Lung (tissue), 11 donors: ENCODE measurements at regions not wholly inside any gene's neighbourhood (a gene's known extent, or its start where the extent isn't known, plus 50 kb on each side); places are given as distances from the start of the nearest gene placed in this dataset.

Source experiments
- ATAC-seq: fragments of 200-7000 bp; cut with Tn5 transposase; one replicate; pipeline ENCODE4 v1.9.1; 2020; ENCODE audit warnings: moderate number of reproducible peaks; ENCODE audit not compliant: insufficient read depth, low FRiP score
- DNase-seq, 3 donors: peaks; one replicate each; pipeline ENCODE4 v3.0.0-alpha.2; 2013 to 2017
- H3K27ac ChIP-seq, 2 donors: one replicate each; pipeline ENCODE4 v1.5.1; 2013; ENCODE audit warnings: mild to moderate bottlenecking in 2 of 2, moderate library complexity in 2 of 2, control low read depth in 1 of 2, inconsistent platforms in 1 of 2, low read depth in 1 of 2, low read length in 1 of 2
- H3K27me3 ChIP-seq, 3 donors: one replicate each; pipeline ENCODE4 v1.5.1; 2013; ENCODE audit warnings: low read length in 2 of 3; ENCODE audit not compliant: control insufficient read depth in 3 of 3, insufficient read depth in 3 of 3
- H3K36me3 ChIP-seq, 4 donors: one replicate each; pipeline ENCODE4 v1.5.1; 2013; ENCODE audit warnings: low read length in 4 of 4, mild to moderate bottlenecking in 1 of 4, moderate library complexity in 1 of 4; ENCODE audit not compliant: control insufficient read depth in 4 of 4, insufficient read depth in 4 of 4
- H3K4me1 ChIP-seq, 5 donors: one replicate each; pipeline ENCODE4 v1.5.1; 2013; ENCODE audit warnings: low read length in 5 of 5, mild to moderate bottlenecking in 2 of 5, moderate library complexity in 1 of 5; ENCODE audit not compliant: control insufficient read depth in 5 of 5, insufficient read depth in 5 of 5
- H3K4me3 ChIP-seq: one replicate; pipeline ENCODE4 v1.5.1; 2013; ENCODE audit warnings: mild to moderate bottlenecking, control low read depth, moderate library complexity
- H3K9ac ChIP-seq, 2 donors: one replicate each; pipeline ENCODE4 v1.5.1; 2013; ENCODE audit warnings: low read length in 2 of 2, control low read depth in 1 of 2; ENCODE audit not compliant: insufficient read depth in 1 of 2
- H3K9me3 ChIP-seq, 4 donors: one replicate each; pipeline ENCODE4 v1.5.1; 2013; ENCODE audit warnings: low read length in 3 of 4, mild to moderate bottlenecking in 1 of 4, moderate library complexity in 1 of 4; ENCODE audit not compliant: control insufficient read depth in 4 of 4, insufficient read depth in 3 of 4
- CTCF ChIP-seq: IDR thresholded peaks from 2 replicates; pipeline ENCODE4 v1.5.1; 2012; ENCODE audit warnings: mild to moderate bottlenecking; ENCODE audit errors: control extremely low read depth, extremely low read depth
- WGBS, 2 donors: extraction: QIAGEN DNeasy Blood & Tissue Kit; methylation state at CpG; one replicate each; pipeline ENCODE4 v1.1.7; 2013; 5-methylcytosine and 5-hydroxymethylcytosine counted together
- donor health status: control.
- donor health status: control.
- donor health status: Bipolar disorder and iron deficiency.
- donor health status: healthy.
- donor health status: DM: yes; HTN: yes; CAD: no.

GRCh38 chr12:34349673-34349961, 327.3 kb downstream of the ALG10 start:
- no peak overlapping the region for H3K27ac ChIP-seq
- 67 to 72% methylated on average over 16 of the region's 16 CpGs for WGBS, 2 donors
- peaks cover 0 to 71% (median 0%) of the 10 kb centered on the region in 4 donors for H3K9me3 ChIP-seq
- ATAC-seq (no peak), DNase-seq (no peak)
- H3K4me3 ChIP-seq, result no peak overlapping the region
- no peak for TF ChIP-seq CTCF
- no peaks in the 10 kb centered on the region for H3K36me3 ChIP-seq
- no peaks in the 10 kb centered on the region for H3K27me3 ChIP-seq
- H3K4me1 ChIP-seq, result no peaks in the 10 kb centered on the region
- H3K9ac ChIP-seq, result no peak overlapping the region

- 65 to 68% methylated on average over 56 of the region's 56 CpGs for whole genome bisulfite sequencing, 2 donors
- TF ChIP-seq CTCF, result no peak
- H3K9me3 ChIP-seq, result peaks cover 0 to 72% (median 0%) of the 10 kb centered on the region in 4 donors
- no peak overlapping the region for H3K27ac ChIP-seq
- H3K9ac ChIP-seq, result no peak overlapping the region
- no peaks in the 10 kb centered on the region for H3K36me3 ChIP-seq
- DNase-seq (no peak), ATAC-seq (no peak)
- no peak overlapping the region for H3K4me3 ChIP-seq
- no peaks in the 10 kb centered on the region for H3K4me1 ChIP-seq
- H3K27me3 ChIP-seq, result no peaks in the 10 kb centered on the region
Measured at GRCh38 chr12:34350092-34351041, 328.1 kb downstream of the ALG10 start.

- Histone ChIP-seq H3K9ac (no peak overlapping the region), H3K4me1 (no peaks in the 10 kb centered on the region), H3K27me3 (no peaks in the 10 kb centered on the region), H3K27ac (no peak overlapping the region), H3K4me3 (no peak overlapping the region), H3K9me3 (peaks cover 0 to 76% (median 0%) of the 10 kb centered on the region in 4 donors), H3K36me3 (no peaks in the 10 kb centered on the region)
- no peak for ATAC-seq
- 62 to 65% methylated on average over 23 of the region's 23 CpGs for WGBS, 2 donors
- TF ChIP-seq CTCF, result no peak
- no peak for DNase-seq
Measured at GRCh38 chr12:34352098-34352497, 329.8 kb downstream of the ALG10 start.
